ENCODE measurements at regions not wholly inside any gene's neighbourhood (a gene's known extent, or its start where the extent isn't known, plus 50 kb on each side); places are given as distances from the start of the nearest gene placed in this dataset.

GRCh38 chr16:85436636-85437165, 176.4 kb upstream of the GSE1 start:
- Histone ChIP-seq H3K4me3 (no peak overlapping the region), H3K4me1 (peaks cover 24% of the 10 kb centered on the region), H3K27me3 (no peaks in the 10 kb centered on the region), H3K9me3 (no peaks in the 10 kb centered on the region), H3K27ac (peak overlapping the region; percentile 73 to 95 (median 84)), H3K36me3 (replicated peaks in 1 of 2; ENCODE audit: insufficient read depth in 1 of 2, low read depth in 2 of 2) (no peaks in the 10 kb centered on the region)
- WGBS, 2 donors, result 23 to 27% methylated on average over 20 to 26 of the region's 35 CpGs
- intact Hi-C loops (cut with DNase I), result no loop called here
- TF ChIP-seq POLR2A (IDR thresholded peaks at IDR 0.05) (peak in 1 of 3 donors; percentile 10), CTCF (IDR thresholded peaks at IDR 0.05) (no peak)
- peak; percentile 67 to 89 (median 83) for DNase-seq
- peak; percentile 79 for ATAC-seq

- ATAC-seq, result peak; percentile 75
- 38 to 43% methylated on average over 15 to 25 of the region's 25 CpGs for WGBS, 2 donors
These were observed 175.7 kb upstream of the GSE1 start for GRCh38 chr16:85437166-85438052.

GRCh38 chr16:85438981-85439685, 174.0 kb upstream of the GSE1 start:
- H3K27me3 ChIP-seq, result no peaks in the 10 kb centered on the region
- ATAC-seq (no peak), DNase-seq (no peak)
- H3K9me3 ChIP-seq, result no peaks in the 10 kb centered on the region
- 77 to 83% methylated on average over 7 to 14 of the region's 14 CpGs for WGBS, 2 donors
- no peaks in the 10 kb centered on the region for H3K36me3 ChIP-seq (replicated peaks in 1 of 2; ENCODE audit: insufficient read depth in 1 of 2, low read depth in 2 of 2)
- H3K4me3 ChIP-seq, result no peak overlapping the region
- TF ChIP-seq CTCF (IDR thresholded peaks at IDR 0.05) (no peak), POLR2A (IDR thresholded peaks at IDR 0.05) (no peak)
- peaks cover 24% of the 10 kb centered on the region for H3K4me1 ChIP-seq
- no peak overlapping the region for H3K27ac ChIP-seq
- intact Hi-C loops (cut with DNase I), result no loop called here

More at GRCh38 chr16:85437166-85438052, 175.7 kb upstream of the GSE1 start:
- Histone ChIP-seq H3K4me1 (peaks cover 24% of the 10 kb centered on the region), H3K27ac (peak overlapping the region; percentile 73 to 95 (median 84)), H3K36me3 (replicated peaks in 1 of 2; ENCODE audit: insufficient read depth in 1 of 2, low read depth in 2 of 2) (no peaks in the 10 kb centered on the region), H3K9me3 (no peaks in the 10 kb centered on the region), H3K27me3 (no peaks in the 10 kb centered on the region), H3K4me3 (no peak overlapping the region)
- TF ChIP-seq CTCF (IDR thresholded peaks at IDR 0.05) (peak in 1 of 7 experiments; percentile 2), POLR2A (IDR thresholded peaks at IDR 0.05) (peak in 2 of 3 donors; percentile 24 to 60)
- intact Hi-C loops (cut with DNase I), result no loop called here
- DNase-seq, result peak; percentile 69 to 91 (median 88)

- DNase-seq, result no peak
- no peak for TF ChIP-seq POLR2A (IDR thresholded peaks at IDR 0.05)
- TF ChIP-seq CTCF (IDR thresholded peaks at IDR 0.05), result no peak
- no peaks in the 10 kb centered on the region for H3K9me3 ChIP-seq
- H3K4me3 ChIP-seq, result no peak overlapping the region
- ATAC-seq, result no peak
- no peaks in the 10 kb centered on the region for H3K27me3 ChIP-seq
- 89 to 92% methylated on average over 3 to 11 of the region's 16 CpGs for WGBS, 2 donors
- no peaks in the 10 kb centered on the region for H3K36me3 ChIP-seq (replicated peaks in 1 of 2; ENCODE audit: insufficient read depth in 1 of 2, low read depth in 2 of 2)
- intact Hi-C loops (cut with DNase I), result no loop called here
- no peak overlapping the region for H3K27ac ChIP-seq
- H3K4me1 ChIP-seq, result peaks cover 26% of the 10 kb centered on the region
These were observed 172.4 kb upstream of the GSE1 start for GRCh38 chr16:85440744-85441143.

Measured in body of pancreas (tissue), 4 donors.